SIG-M5 treated with dmso at 0.1 percent for 504 hours (cell line): ENCODE measurements at regions not wholly inside any gene's neighbourhood (a gene's known extent, or its start where the extent isn't known, plus 50 kb on each side); places are given as distances from the start of the nearest gene placed in this dataset.
"Not testable (repeated sequence)": the region's sequence is repeated elsewhere in the genome, so short reads cannot be mapped to it uniquely, and the experiment has no call there.

Experiments used
- DNase-seq: peaks from one replicate; lab custom pipeline; 2025; ENCODE audit not compliant: unreplicated experiment; lab: John Stamatoyannopoulos, UW

DNA sequence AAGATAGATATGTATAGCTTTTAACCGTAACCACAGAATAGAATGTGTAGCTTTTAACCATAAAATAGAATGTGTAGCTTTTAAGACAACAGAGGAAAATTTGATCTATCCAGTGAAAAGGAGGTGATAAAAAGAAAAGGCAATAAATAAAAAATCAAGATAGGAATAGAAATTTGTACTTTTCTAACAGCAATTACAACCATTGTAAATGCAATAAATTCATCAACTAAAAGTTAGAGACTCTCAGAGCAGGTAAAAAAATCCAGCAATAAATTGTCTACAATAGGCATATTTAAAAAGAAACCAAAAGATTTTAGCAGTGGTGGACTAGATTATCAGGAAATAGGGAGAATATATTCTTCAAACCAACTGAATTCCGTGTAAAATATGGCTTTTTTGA lies 63.8 kb upstream of the ABHD2 start:
- DNase-seq: no peak

DNA sequence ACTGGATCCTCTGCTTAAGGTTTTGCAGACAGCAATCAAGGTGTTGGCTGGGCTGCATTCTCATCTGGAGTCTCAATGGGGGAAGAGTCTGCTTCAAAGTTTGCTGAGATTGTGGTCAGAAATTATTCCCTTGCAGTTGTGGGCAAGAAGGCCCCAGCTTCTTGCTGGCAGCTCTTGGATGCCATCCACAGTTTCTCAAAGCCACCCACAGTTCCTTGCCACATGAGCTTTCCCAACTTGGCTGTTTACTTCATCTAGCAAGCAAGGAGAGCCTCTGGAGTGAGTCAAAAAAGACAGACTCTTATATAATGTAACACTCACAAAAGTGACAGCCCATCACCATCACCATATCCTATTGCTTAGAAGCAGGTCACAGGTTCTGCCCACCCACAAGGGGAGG lies 62.1 kb upstream of the ABHD2 start:
- no peak for DNase-seq

- no peak for DNase-seq
Observed at GRCh38 chr15:89028036-89028435, 60.2 kb upstream of the ABHD2 start.

- no peak for DNase-seq
Observed at GRCh38 chr15:89030311-89030710, 57.9 kb upstream of the ABHD2 start.

GRCh38 chr15:89031637-89032285 lies 56.5 kb upstream of the ABHD2 start:
- DNase-seq: not testable (repeated sequence)

DNA sequence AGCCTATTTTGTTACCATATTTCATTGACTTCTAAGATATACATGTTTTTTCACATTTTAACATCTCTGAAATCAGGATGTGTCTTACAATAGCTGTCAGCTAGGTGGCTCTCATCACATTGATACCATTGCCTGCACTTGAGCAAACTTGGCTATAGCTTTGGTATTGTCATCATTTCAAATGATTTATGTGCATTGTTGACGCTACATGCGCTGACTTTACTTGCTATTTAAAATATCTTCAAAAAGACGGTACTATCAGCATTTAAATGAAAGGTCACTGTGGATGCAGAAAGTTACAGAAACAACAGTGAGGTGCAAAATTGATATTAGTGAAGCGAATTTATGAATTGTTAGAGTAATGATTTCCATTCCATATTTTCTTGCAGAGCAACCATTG lies 54.0 kb upstream of the ABHD2 start:
- DNase-seq: peak; percentile 24

- no peak for DNase-seq
Observed at GRCh38 chr15:89035150-89035549, 53.1 kb upstream of the ABHD2 start.

GRCh38 chr15:89035658-89036057 lies 52.6 kb upstream of the ABHD2 start:
- no peak for DNase-seq

DNA sequence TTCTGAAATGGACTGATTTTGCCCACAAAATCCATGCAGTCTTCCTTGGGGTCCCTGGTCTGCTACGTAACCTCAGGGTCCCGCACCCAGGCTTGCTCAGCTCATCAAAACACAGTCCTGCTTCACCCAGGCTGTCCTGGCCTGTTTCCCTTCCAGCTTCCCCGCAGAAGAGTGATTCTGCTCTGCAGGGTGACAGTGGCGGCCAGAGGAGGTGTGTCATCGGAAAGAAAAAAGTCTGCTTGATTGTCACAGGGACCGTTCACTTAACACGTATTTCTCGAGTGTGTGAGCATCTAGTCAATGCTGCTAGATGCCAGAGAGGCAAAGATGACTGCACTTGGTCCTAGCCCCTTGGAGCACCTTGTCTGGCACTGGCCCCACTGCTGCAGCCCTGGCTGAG lies 50.1 kb upstream of the ABHD2 start:
- DNase-seq: no peak
